ENCODE measurements at regions not wholly inside any gene's neighbourhood (a gene's known extent, or its start where the extent isn't known, plus 50 kb on each side); places are given as distances from the start of the nearest gene placed in this dataset.

GRCh38 chr16:80462917-80463316, 77.9 kb upstream of the DYNLRB2 start:
- WGBS, 4 donors: 80 to 92% (median 87%) methylated on average over 7 of the region's 7 CpGs
- Histone ChIP-seq H3K27ac (no peak overlapping the region), H3K27me3 (no peaks in the 10 kb centered on the region), H3K4me1 (replicated peaks in 1 of 2) (peaks cover 0 to 7% of the 10 kb centered on the region in 2 donors), H3K9me3 (replicated peaks in 1 of 3) (no peaks in the 10 kb centered on the region), H3K36me3 (replicated peaks in 1 of 2) (no peaks in the 10 kb centered on the region), H3K4me3 (no peak overlapping the region)
- DNase-seq: no peak
- intact Hi-C loops (cut with DNase I): no loop called here
- no peak for TF ChIP-seq CTCF (IDR thresholded peaks at IDR 0.05)
- no peak for TF ChIP-seq POLR2A (IDR thresholded peaks at IDR 0.05)

- intact Hi-C loops (cut with DNase I): no loop called here
- no peaks in the 10 kb centered on the region for H3K36me3 ChIP-seq (replicated peaks in 1 of 2)
- H3K27me3 ChIP-seq: no peaks in the 10 kb centered on the region
- DNase-seq: no peak
- TF ChIP-seq POLR2A (IDR thresholded peaks at IDR 0.05) (no peak), CTCF (IDR thresholded peaks at IDR 0.05) (no peak)
- H3K9me3 ChIP-seq (replicated peaks in 1 of 3): no peaks in the 10 kb centered on the region
- no peak overlapping the region for H3K4me3 ChIP-seq
- no peaks in the 10 kb centered on the region for H3K4me1 ChIP-seq (replicated peaks in 1 of 2)
- H3K27ac ChIP-seq: no peak overlapping the region
- 89 to 94% (median 91%) methylated on average over 1 of the region's 1 CpG for WGBS, 4 donors
These were observed 79.8 kb upstream of the DYNLRB2 start for GRCh38 chr16:80460988-80461387.

- Histone ChIP-seq H3K9me3 (replicated peaks in 1 of 3) (no peaks in the 10 kb centered on the region), H3K36me3 (replicated peaks in 1 of 2) (no peaks in the 10 kb centered on the region), H3K27me3 (no peaks in the 10 kb centered on the region), H3K4me1 (replicated peaks in 1 of 2) (no peaks in the 10 kb centered on the region), H3K4me3 (no peak overlapping the region), H3K27ac (no peak overlapping the region)
- TF ChIP-seq CTCF (IDR thresholded peaks at IDR 0.05): no peak
- no peak for TF ChIP-seq POLR2A (IDR thresholded peaks at IDR 0.05)
- DNase-seq: no peak
- 65 to 84% (median 68%) methylated on average over 4 to 5 of the region's 5 CpGs for WGBS, 4 donors
- intact Hi-C loops (cut with DNase I): no loop called here
These were observed 80.8 kb upstream of the DYNLRB2 start for GRCh38 chr16:80459966-80460365.

- no peak overlapping the region for H3K27ac ChIP-seq
- intact Hi-C loops (cut with DNase I): no loop called here
- 73 to 88% (median 76%) methylated on average over 3 of the region's 3 CpGs for WGBS, 4 donors
These were observed 81.4 kb upstream of the DYNLRB2 start for GRCh38 chr16:80459331-80459777.

More at GRCh38 chr16:80459331-80459777, 81.4 kb upstream of the DYNLRB2 start:
- TF ChIP-seq CTCF (IDR thresholded peaks at IDR 0.05) (no peak), POLR2A (IDR thresholded peaks at IDR 0.05) (no peak)
- Histone ChIP-seq H3K36me3 (replicated peaks in 1 of 2) (no peaks in the 10 kb centered on the region), H3K9me3 (replicated peaks in 1 of 3) (no peaks in the 10 kb centered on the region), H3K4me3 (no peak overlapping the region), H3K4me1 (replicated peaks in 1 of 2) (no peaks in the 10 kb centered on the region), H3K27me3 (no peaks in the 10 kb centered on the region)
- DNase-seq: peak in 1 of 7 donors; percentile 7
